Prostate gland (tissue), 2 donors: ENCODE measurements at regions not wholly inside any gene's neighbourhood (a gene's known extent, or its start where the extent isn't known, plus 50 kb on each side); places are given as distances from the start of the nearest gene placed in this dataset.

Experiments
- POLR2A ChIP-seq: fragments of 450-650 bp; IDR thresholded peaks from one replicate; pipeline ENCODE4 v1.6.1; 2016; ENCODE audit warnings: antibody characterized with exemption, mild to moderate bottlenecking
- TF ChIP-seq, protein P1 (sequence below), 4 experiments: fragments of 200-600 bp in 2 of 4; fragments of 450-650 bp in 2 of 4; sonication (generic) in 2 of 4; IDR thresholded peaks; 1 replicate in 3 of 4; 2 replicates in 1 of 4; pipeline ENCODE4 v1.5.1; 2016 to 2019; ENCODE audit warnings: antibody characterized with exemption in 4 of 4, mild to moderate bottlenecking in 2 of 4, moderate library complexity in 2 of 4

GRCh38 chr13:106176117-106176516, 359.3 kb downstream of the EFNB2 start:
- TF ChIP-seq POLR2A = no peak
- TF ChIP-seq, protein P1, sequence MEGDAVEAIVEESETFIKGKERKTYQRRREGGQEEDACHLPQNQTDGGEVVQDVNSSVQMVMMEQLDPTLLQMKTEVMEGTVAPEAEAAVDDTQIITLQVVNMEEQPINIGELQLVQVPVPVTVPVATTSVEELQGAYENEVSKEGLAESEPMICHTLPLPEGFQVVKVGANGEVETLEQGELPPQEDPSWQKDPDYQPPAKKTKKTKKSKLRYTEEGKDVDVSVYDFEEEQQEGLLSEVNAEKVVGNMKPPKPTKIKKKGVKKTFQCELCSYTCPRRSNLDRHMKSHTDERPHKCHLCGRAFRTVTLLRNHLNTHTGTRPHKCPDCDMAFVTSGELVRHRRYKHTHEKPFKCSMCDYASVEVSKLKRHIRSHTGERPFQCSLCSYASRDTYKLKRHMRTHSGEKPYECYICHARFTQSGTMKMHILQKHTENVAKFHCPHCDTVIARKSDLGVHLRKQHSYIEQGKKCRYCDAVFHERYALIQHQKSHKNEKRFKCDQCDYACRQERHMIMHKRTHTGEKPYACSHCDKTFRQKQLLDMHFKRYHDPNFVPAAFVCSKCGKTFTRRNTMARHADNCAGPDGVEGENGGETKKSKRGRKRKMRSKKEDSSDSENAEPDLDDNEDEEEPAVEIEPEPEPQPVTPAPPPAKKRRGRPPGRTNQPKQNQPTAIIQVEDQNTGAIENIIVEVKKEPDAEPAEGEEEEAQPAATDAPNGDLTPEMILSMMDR (IDR thresholded peaks at IDR 0.05) = no peak
